ENCODE measurements at regions not wholly inside any gene's neighbourhood (a gene's known extent, or its start where the extent isn't known, plus 50 kb on each side); places are given as distances from the start of the nearest gene placed in this dataset.

- no peak for DNase-seq
- ChIA-PET POLR2A (no interaction called here), CTCF (interaction anchor here (1.2 kb wide), 1 partner anchor 14 kb away, joined by 3 read pairs; no protein-coding TSS in a partner anchor)
- 74% methylated on average over 8 of the region's 8 CpGs for WGBS (ENCODE audit: low lambda C conversion rate)
- no peak overlapping the region for H2AFZ ChIP-seq (ENCODE audit: low read depth)
- H3K27me3 ChIP-seq (ENCODE audit: insufficient read depth), result no peaks in the 10 kb centered on the region
- no peaks in the 10 kb centered on the region for H3F3A ChIP-seq (replicated peaks; ENCODE audit: insufficient read depth)
- no peaks in the 10 kb centered on the region for H3K9me2 ChIP-seq
- H3K4me3 ChIP-seq (ENCODE audit: low read depth in 2 of 2, low read length in 1 of 2), result no peak overlapping the region
- no peak for TF ChIP-seq EP300 (IDR thresholded peaks at IDR 0.05; ENCODE audit: borderline replicate concordance in 1 of 2, low read depth in 1 of 2, low read length in 1 of 2)
- no peak for TF ChIP-seq ELF1 (IDR thresholded peaks at IDR 0.05)
- TF ChIP-seq GABPA (IDR thresholded peaks at IDR 0.05; ENCODE audit: low read depth), result no peak
- no peak for TF ChIP-seq NFIC (IDR thresholded peaks at IDR 0.05; ENCODE audit: borderline replicate concordance)
- no peak for TF ChIP-seq TAF1 (IDR thresholded peaks at IDR 0.05; ENCODE audit: borderline replicate concordance, low read depth, low read length)
- no peak for TF ChIP-seq RCOR1 (IDR thresholded peaks at IDR 0.05; ENCODE audit: low read length)
- no peak for TF ChIP-seq IRF3 (IDR thresholded peaks at IDR 0.05; ENCODE audit: low read depth, low read length)
- no peak for TF ChIP-seq FOSL2 (IDR thresholded peaks at IDR 0.05; ENCODE audit: borderline replicate concordance, low read depth)
- TF ChIP-seq USF1 (IDR thresholded peaks at IDR 0.05; ENCODE audit: borderline replicate concordance, low read depth), result no peak
- TF ChIP-seq YY1 (IDR thresholded peaks at IDR 0.05; ENCODE audit: low read depth), result no peak
- TF ChIP-seq FOXJ3 (CRISPR knock-in tag; IDR thresholded peaks at IDR 0.05), result no peak
- no peaks in the 10 kb centered on the region for H3K4me1 ChIP-seq (ENCODE audit: control insufficient read depth in 1 of 2, insufficient read depth in 2 of 2, low read depth in 1 of 2, low read length in 1 of 2)
- H3K4me2 ChIP-seq, result no peak overlapping the region
- H3K9me3 ChIP-seq, result no peaks in the 10 kb centered on the region
- no peak overlapping the region for H3K27ac ChIP-seq (ENCODE audit: low read depth in 2 of 2, low read length in 1 of 2)
- H4K20me1 ChIP-seq (ENCODE audit: insufficient read depth), result no peaks in the 10 kb centered on the region
- no peak overlapping the region for H3K9ac ChIP-seq
- no peaks in the 10 kb centered on the region for H3K79me2 ChIP-seq (ENCODE audit: insufficient read depth)
- H3K36me3 ChIP-seq (replicated peaks in 1 of 2; ENCODE audit: control insufficient read depth in 1 of 2, insufficient read depth in 2 of 2, low read length in 1 of 2), result no peaks in the 10 kb centered on the region
Observed at GRCh38 chr5:107168848-107169752, 501.6 kb downstream of the EFNA5 start.

- H2AFZ ChIP-seq (ENCODE audit: low read depth), result no peak overlapping the region
- ChIA-PET POLR2A (no interaction called here), CTCF (no interaction called here)
- no peaks in the 10 kb centered on the region for H3K36me3 ChIP-seq (replicated peaks in 1 of 2; ENCODE audit: control insufficient read depth in 1 of 2, insufficient read depth in 2 of 2, low read length in 1 of 2)
- H3K27ac ChIP-seq (ENCODE audit: low read depth in 2 of 2, low read length in 1 of 2), result no peak overlapping the region
- no peaks in the 10 kb centered on the region for H3K27me3 ChIP-seq (ENCODE audit: insufficient read depth)
- TF ChIP-seq FOXJ3 (CRISPR knock-in tag; IDR thresholded peaks at IDR 0.05) (no peak), RCOR1 (IDR thresholded peaks at IDR 0.05; ENCODE audit: low read length) (no peak), PBX3 (IDR thresholded peaks at IDR 0.05) (no peak), JUND (IDR thresholded peaks at IDR 0.05) (no peak), RAD21 (IDR thresholded peaks at IDR 0.05; ENCODE audit: low read length) (no peak), TAF1 (IDR thresholded peaks at IDR 0.05; ENCODE audit: borderline replicate concordance, low read depth, low read length) (no peak), YY1 (IDR thresholded peaks at IDR 0.05; ENCODE audit: low read depth) (no peak), GABPA (IDR thresholded peaks at IDR 0.05; ENCODE audit: low read depth) (no peak), FOXM1 (IDR thresholded peaks at IDR 0.05; ENCODE audit: low read depth) (no peak), ELF1 (IDR thresholded peaks at IDR 0.05) (no peak), GATA2 (CRISPR knock-in tag; IDR thresholded peaks at IDR 0.05) (no peak), USF1 (IDR thresholded peaks at IDR 0.05; ENCODE audit: borderline replicate concordance, low read depth) (no peak), MEF2A (IDR thresholded peaks at IDR 0.05; ENCODE audit: borderline replicate concordance, low read depth) (no peak), CTCF (IDR thresholded peaks at IDR 0.05) (no peak), NFIC (IDR thresholded peaks at IDR 0.05; ENCODE audit: borderline replicate concordance) (no peak)
- H3F3A ChIP-seq (replicated peaks; ENCODE audit: insufficient read depth), result no peaks in the 10 kb centered on the region
- no peak overlapping the region for H3K4me2 ChIP-seq
- H3K9me3 ChIP-seq, result no peaks in the 10 kb centered on the region
- DNase-seq, result no peak
- H3K4me3 ChIP-seq (ENCODE audit: low read depth in 2 of 2, low read length in 1 of 2), result no peak overlapping the region
- no peaks in the 10 kb centered on the region for H4K20me1 ChIP-seq (ENCODE audit: insufficient read depth)
- 37% methylated on average over 1 of the region's 1 CpG for WGBS (ENCODE audit: low lambda C conversion rate)
- no peaks in the 10 kb centered on the region for H3K4me1 ChIP-seq (ENCODE audit: control insufficient read depth in 1 of 2, insufficient read depth in 2 of 2, low read depth in 1 of 2, low read length in 1 of 2)
- H3K79me2 ChIP-seq (ENCODE audit: insufficient read depth), result no peaks in the 10 kb centered on the region
- H3K9me2 ChIP-seq, result no peaks in the 10 kb centered on the region
- no peak overlapping the region for H3K9ac ChIP-seq
Observed at GRCh38 chr5:107168086-107168485, 502.7 kb downstream of the EFNA5 start.
